A549 (cell line): ENCODE measurements at regions not wholly inside any gene's neighbourhood (a gene's known extent, or its start where the extent isn't known, plus 50 kb on each side); places are given as distances from the start of the nearest gene placed in this dataset.

Experiments
- CEBPB ChIP-seq, 2 experiments: fragments of >200 bp in 1 of 2; sonication (Bioruptor Twin) in 1 of 2; formaldehyde crosslinking in 1 of 2; IDR thresholded peaks; 2 replicates each; pipeline ENCODE4 v1.6.1; 2012 to 2016
- CTCF ChIP-seq: fragments of >200 bp; sonication (Bioruptor Twin); formaldehyde crosslinking; IDR thresholded peaks from 3 replicates; pipeline ENCODE4 v1.5.1; 2016
- POLR2A ChIP-seq: IDR thresholded peaks from 2 replicates; pipeline ENCODE4 v1.6.1; 2012; ENCODE audit warnings: mild to moderate bottlenecking, low read length
- RAD21 ChIP-seq, 2 experiments: fragments of >200 bp in 1 of 2; sonication (Bioruptor Twin) in 1 of 2; formaldehyde crosslinking in 1 of 2; IDR thresholded peaks in 1 of 2; conservative IDR thresholded peaks in 1 of 2; 2 replicates in 1 of 2; 3 replicates in 1 of 2; pipeline ENCODE4 v1.6.1; 2012 to 2018; ENCODE audit warnings: inconsistent platforms in 1 of 2

GRCh38 chr4:126807132-126807531 is 825.6 kb upstream of the INTU start:
- TF ChIP-seq POLR2A = no peak
- no peak for TF ChIP-seq CEBPB (IDR thresholded peaks at IDR 0.05)
- no peak for TF ChIP-seq CTCF
- no peak for TF ChIP-seq RAD21 (conservative IDR thresholded peaks at IDR 0.05 in 1 of 2, IDR thresholded peaks at IDR 0.05 in 1 of 2)
